ENCODE measurements at regions not wholly inside any gene's neighbourhood (a gene's known extent, or its start where the extent isn't known, plus 50 kb on each side); places are given as distances from the start of the nearest gene placed in this dataset.

GRCh38 chr12:114767906-114768722, 84.1 kb upstream of the TBX3 start:
- peaks cover 2% of the 10 kb centered on the region for H3K4me1 Mint-ChIP-seq (ENCODE audit: low read depth)
- H3K4me3 Mint-ChIP-seq (ENCODE audit: low read depth) = no peak overlapping the region
- H3K27ac Mint-ChIP-seq = no peak overlapping the region
- H3K9me3 Mint-ChIP-seq (ENCODE audit: low read depth) = no peaks in the 10 kb centered on the region
- no peaks in the 10 kb centered on the region for H3K36me3 Mint-ChIP-seq (ENCODE audit: insufficient read depth)
- H3K27me3 Mint-ChIP-seq = no peaks in the 10 kb centered on the region
- DNase-seq (ENCODE audit: low spot score, unreplicated experiment) = no peak
- no peak for TF ChIP-seq CTCF (IDR thresholded peaks at IDR 0.05; ENCODE audit: unreplicated experiment)

- H3K4me3 Mint-ChIP-seq (ENCODE audit: low read depth) = no peak overlapping the region
- no peak for TF ChIP-seq CTCF (IDR thresholded peaks at IDR 0.05; ENCODE audit: unreplicated experiment)
- H3K36me3 Mint-ChIP-seq (ENCODE audit: insufficient read depth) = no peaks in the 10 kb centered on the region
- no peaks in the 10 kb centered on the region for H3K9me3 Mint-ChIP-seq (ENCODE audit: low read depth)
- no peak overlapping the region for H3K27ac Mint-ChIP-seq
- peaks cover 2% of the 10 kb centered on the region for H3K4me1 Mint-ChIP-seq (ENCODE audit: low read depth)
- DNase-seq (ENCODE audit: low spot score, unreplicated experiment) = no peak
- H3K27me3 Mint-ChIP-seq = no peaks in the 10 kb centered on the region
Observed at GRCh38 chr12:114767084-114767760, 83.2 kb upstream of the TBX3 start.

- TF ChIP-seq CTCF (IDR thresholded peaks at IDR 0.05; ENCODE audit: unreplicated experiment) = no peak
- Mint-ChIP-seq H3K36me3 (ENCODE audit: insufficient read depth) (no peaks in the 10 kb centered on the region), H3K27ac (no peak overlapping the region), H3K27me3 (no peaks in the 10 kb centered on the region), H3K4me1 (ENCODE audit: low read depth) (peaks cover 2% of the 10 kb centered on the region), H3K4me3 (ENCODE audit: low read depth) (no peak overlapping the region), H3K9me3 (ENCODE audit: low read depth) (no peaks in the 10 kb centered on the region)
- DNase-seq (ENCODE audit: low spot score, unreplicated experiment) = no peak
Observed at GRCh38 chr12:114765960-114766691, 82.2 kb upstream of the TBX3 start.

- Mint-ChIP-seq H3K4me1 (ENCODE audit: low read depth) (peaks cover 2% of the 10 kb centered on the region), H3K27me3 (no peaks in the 10 kb centered on the region), H3K36me3 (ENCODE audit: insufficient read depth) (no peaks in the 10 kb centered on the region), H3K9me3 (ENCODE audit: low read depth) (no peaks in the 10 kb centered on the region), H3K4me3 (ENCODE audit: low read depth) (no peak overlapping the region), H3K27ac (no peak overlapping the region)
- DNase-seq (ENCODE audit: low spot score, unreplicated experiment) = no peak
- no peak for TF ChIP-seq CTCF (IDR thresholded peaks at IDR 0.05; ENCODE audit: unreplicated experiment)
Observed at GRCh38 chr12:114764510-114764909, 80.5 kb upstream of the TBX3 start.

GRCh38 chr12:114762490-114763110, 78.6 kb upstream of the TBX3 start:
- Mint-ChIP-seq H3K27ac (no peak overlapping the region), H3K9me3 (ENCODE audit: low read depth) (no peaks in the 10 kb centered on the region), H3K4me1 (ENCODE audit: low read depth) (peaks cover 2% of the 10 kb centered on the region)

More at GRCh38 chr12:114762490-114763110, 78.6 kb upstream of the TBX3 start:
- no peak for DNase-seq (ENCODE audit: low spot score, unreplicated experiment)
- Mint-ChIP-seq H3K27me3 (peaks cover 3% of the 10 kb centered on the region), H3K36me3 (ENCODE audit: insufficient read depth) (no peaks in the 10 kb centered on the region), H3K4me3 (ENCODE audit: low read depth) (no peak overlapping the region)
- TF ChIP-seq CTCF (IDR thresholded peaks at IDR 0.05; ENCODE audit: unreplicated experiment) = no peak
